ENCODE measurements at regions not wholly inside any gene's neighbourhood (a gene's known extent, or its start where the extent isn't known, plus 50 kb on each side); places are given as distances from the start of the nearest gene placed in this dataset.

- DNase-seq (no peak), FAIRE-seq (no peak), ATAC-seq (no peak)
- H3K4me1 ChIP-seq, result no peaks in the 10 kb centered on the region
- no peaks in the 10 kb centered on the region for H3K9me3 ChIP-seq
- no peaks in the 10 kb centered on the region for H3K36me3 ChIP-seq
- 88% methylated on average over 3 of the region's 3 CpGs for WGBS, 2 donors
- H3K27ac ChIP-seq, result no peak overlapping the region
- no peaks in the 10 kb centered on the region for H3K27me3 ChIP-seq
- TF ChIP-seq, protein P1, sequence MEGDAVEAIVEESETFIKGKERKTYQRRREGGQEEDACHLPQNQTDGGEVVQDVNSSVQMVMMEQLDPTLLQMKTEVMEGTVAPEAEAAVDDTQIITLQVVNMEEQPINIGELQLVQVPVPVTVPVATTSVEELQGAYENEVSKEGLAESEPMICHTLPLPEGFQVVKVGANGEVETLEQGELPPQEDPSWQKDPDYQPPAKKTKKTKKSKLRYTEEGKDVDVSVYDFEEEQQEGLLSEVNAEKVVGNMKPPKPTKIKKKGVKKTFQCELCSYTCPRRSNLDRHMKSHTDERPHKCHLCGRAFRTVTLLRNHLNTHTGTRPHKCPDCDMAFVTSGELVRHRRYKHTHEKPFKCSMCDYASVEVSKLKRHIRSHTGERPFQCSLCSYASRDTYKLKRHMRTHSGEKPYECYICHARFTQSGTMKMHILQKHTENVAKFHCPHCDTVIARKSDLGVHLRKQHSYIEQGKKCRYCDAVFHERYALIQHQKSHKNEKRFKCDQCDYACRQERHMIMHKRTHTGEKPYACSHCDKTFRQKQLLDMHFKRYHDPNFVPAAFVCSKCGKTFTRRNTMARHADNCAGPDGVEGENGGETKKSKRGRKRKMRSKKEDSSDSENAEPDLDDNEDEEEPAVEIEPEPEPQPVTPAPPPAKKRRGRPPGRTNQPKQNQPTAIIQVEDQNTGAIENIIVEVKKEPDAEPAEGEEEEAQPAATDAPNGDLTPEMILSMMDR (IDR thresholded peaks at IDR 0.05), result no peak
- H3K4me3 ChIP-seq, result no peak overlapping the region
- intact Hi-C loops (cut with DNase I), result no loop called here
Observed at GRCh38 chr5:56722317-56722716, 93.0 kb upstream of the MAP3K1 start.

GRCh38 chr5:56717253-56717987 is 97.9 kb upstream of the MAP3K1 start:
- FAIRE-seq, result no peak
- intact Hi-C loops (cut with DNase I), result no loop called here
- H3K9me3 ChIP-seq, result no peaks in the 10 kb centered on the region
- H3K4me1 ChIP-seq, result peaks cover 0 to 12% (median 7%) of the 10 kb centered on the region in 3 donors
- WGBS, 2 donors, result 86 to 87% methylated on average over 11 of the region's 11 CpGs
- ATAC-seq, result no peak
- no peaks in the 10 kb centered on the region for H3K36me3 ChIP-seq
- DNase-seq, result no peak
- H3K27me3 ChIP-seq, result no peaks in the 10 kb centered on the region
- TF ChIP-seq, protein P1 (IDR thresholded peaks at IDR 0.05), result no peak
- H3K4me3 ChIP-seq, result no peak overlapping the region
- no peak overlapping the region for H3K27ac ChIP-seq

- TF ChIP-seq, protein P1 (IDR thresholded peaks at IDR 0.05), result no peak
- no peak overlapping the region for H3K4me3 ChIP-seq
- DNase-seq (no peak), FAIRE-seq (no peak), ATAC-seq (no peak)
- WGBS, 2 donors, result 79 to 83% methylated on average over 3 of the region's 3 CpGs
- intact Hi-C loops (cut with DNase I), result no loop called here
- no peaks in the 10 kb centered on the region for H3K9me3 ChIP-seq
- no peaks in the 10 kb centered on the region for H3K27me3 ChIP-seq
- H3K36me3 ChIP-seq, result no peaks in the 10 kb centered on the region
- H3K4me1 ChIP-seq, result peaks cover 0 to 12% (median 7%) of the 10 kb centered on the region in 3 donors
- no peak overlapping the region for H3K27ac ChIP-seq
Observed at GRCh38 chr5:56715986-56716385, 99.4 kb upstream of the MAP3K1 start.

GRCh38 chr5:56712895-56713591 is 102.3 kb upstream of the MAP3K1 start:
- Histone ChIP-seq H3K27ac (no peak overlapping the region), H3K27me3 (no peaks in the 10 kb centered on the region), H3K9me3 (no peaks in the 10 kb centered on the region), H3K36me3 (no peaks in the 10 kb centered on the region), H3K4me1 (peaks cover 0 to 12% (median 7%) of the 10 kb centered on the region in 3 donors), H3K4me3 (no peak overlapping the region)
- DNase-seq (no peak), ATAC-seq (peak in 3 of 4 donors; percentile 78 to 86 (median 83)), FAIRE-seq (no peak)
- intact Hi-C loops (cut with DNase I), result no loop called here
- WGBS, 2 donors, result 42 to 53% methylated on average over 5 of the region's 5 CpGs
- TF ChIP-seq, protein P1 (IDR thresholded peaks at IDR 0.05), result no peak
